PC-3 (cell line): ENCODE measurements at regions not wholly inside any gene's neighbourhood (a gene's known extent, or its start where the extent isn't known, plus 50 kb on each side); places are given as distances from the start of the nearest gene placed in this dataset.

Experiments
- ATAC-seq: fragments of 200-7000 bp; cut with Tn5 transposase; 2 replicates; pipeline ENCODE4 v1.9.1; 2020; ENCODE audit warnings: mild to moderate bottlenecking, moderate library complexity
- BruUV-seq: library from RNA; stranded (reverse); fragments of 400-500 nt; replicated peaks from 2 replicates; lab custom pipeline; 2021; lab: Mats Ljungman, UMichigan
- CTCF ChIA-PET: fragments of 300-600 bp; sonication (Branson Sonifier 250); formaldehyde crosslinking; loops from one replicate; lab custom pipeline; 2022; ENCODE audit warnings: antibody characterized with exemption; lab: Charles Lee
- POLR2A ChIA-PET: fragments of 300-600 bp; sonication (Branson Sonifier 250); formaldehyde crosslinking; loops from one replicate; lab custom pipeline; 2022; ENCODE audit warnings: antibody characterized with exemption; ENCODE audit not compliant: unreplicated experiment; lab: Charles Lee
- DNase-seq: peaks from one replicate; pipeline ENCODE4 v3.0.0-alpha.2; 2015
- H2AFZ ChIP-seq: fragments of 300-600 bp; sonication (generic); 2 replicates; pipeline ENCODE4 v1.6.0; 2016; ENCODE audit warnings: antibody characterized with exemption, low read length
- H3F3A ChIP-seq: fragments of 300-600 bp; sonication (generic); one replicate; pipeline ENCODE4 v1.6.0; 2017; ENCODE audit warnings: antibody characterized with exemption, low read length, control low read depth, mild to moderate bottlenecking; ENCODE audit not compliant: unreplicated experiment
- H3K27ac ChIP-seq: fragments of 300-600 bp; sonication (generic); 2 replicates; pipeline ENCODE4 v1.5.1; 2016; ENCODE audit warnings: mild to moderate bottlenecking, low read length
- H3K27me3 ChIP-seq: fragments of 300-600 bp; sonication (generic); 2 replicates; pipeline ENCODE4 v1.6.1; 2016; ENCODE audit warnings: low read length, mixed read lengths
- H3K36me3 ChIP-seq: fragments of 300-600 bp; sonication (generic); 2 replicates; pipeline ENCODE4 v1.6.1; 2016; ENCODE audit warnings: low read depth, mixed run types, low read length, mixed read lengths
- H3K4me1 ChIP-seq: fragments of 300-600 bp; sonication (generic); 2 replicates; pipeline ENCODE4 v1.5.1; 2016; ENCODE audit warnings: low read length; ENCODE audit not compliant: insufficient read depth
- H3K4me2 ChIP-seq: fragments of 300-600 bp; sonication (generic); 2 replicates; pipeline ENCODE4 v1.6.0; 2016; ENCODE audit warnings: low read length
- H3K4me3 ChIP-seq: fragments of 300-600 bp; sonication (generic); 2 replicates; pipeline ENCODE4 v1.5.1; 2016; ENCODE audit warnings: mild to moderate bottlenecking, low read length, mixed read lengths
- H3K79me2 ChIP-seq: fragments of 300-600 bp; sonication (generic); 2 replicates; pipeline ENCODE4 v1.6.1; 2017; ENCODE audit warnings: low read length, mixed read lengths
- H3K9ac ChIP-seq: fragments of 300-600 bp; sonication (generic); 2 replicates; pipeline ENCODE4 v1.6.0; 2016; ENCODE audit warnings: mild to moderate bottlenecking, low read length
- H3K9me2 ChIP-seq: fragments of 300-600 bp; sonication (generic); replicated peaks from 2 replicates; pipeline ENCODE4 v1.6.1; 2016; ENCODE audit warnings: mixed run types, low read length, mixed read lengths
- H3K9me3 ChIP-seq: fragments of 300-600 bp; sonication (generic); 2 replicates; pipeline ENCODE4 v1.6.1; 2016; ENCODE audit warnings: low read length, mixed read lengths
- H4K20me1 ChIP-seq: fragments of 300-600 bp; sonication (generic); 2 replicates; pipeline ENCODE4 v1.6.1; 2016; ENCODE audit warnings: low read length, mixed read lengths
- EZH2 ChIP-seq: fragments of 300-600 bp; sonication (generic); IDR thresholded peaks from one replicate; pipeline ENCODE4 v1.6.1; 2017; ENCODE audit warnings: antibody characterized with exemption, mild to moderate bottlenecking, low read length; ENCODE audit not compliant: unreplicated experiment
- EZH2phosphoT487 ChIP-seq: fragments of 300-600 bp; sonication (generic); IDR thresholded peaks from 2 replicates; pipeline ENCODE4 v1.6.1; 2018; ENCODE audit warnings: mild to moderate bottlenecking, antibody characterized with exemption, low read length, borderline replicate concordance
- intact Hi-C: fragments of 100-400 bp; cut with micrococcal nuclease; formaldehyde crosslinking; loops from 2 replicates; pipeline ENCODE4 v1.9.0; 2023
- TF ChIP-seq, protein P1 (sequence below): fragments of 300-600 bp; sonication (generic); conservative IDR thresholded peaks from 2 replicates; pipeline ENCODE4 v1.5.1; 2017; ENCODE audit warnings: antibody characterized with exemption, low read depth, mild to moderate bottlenecking, low read length

DNA sequence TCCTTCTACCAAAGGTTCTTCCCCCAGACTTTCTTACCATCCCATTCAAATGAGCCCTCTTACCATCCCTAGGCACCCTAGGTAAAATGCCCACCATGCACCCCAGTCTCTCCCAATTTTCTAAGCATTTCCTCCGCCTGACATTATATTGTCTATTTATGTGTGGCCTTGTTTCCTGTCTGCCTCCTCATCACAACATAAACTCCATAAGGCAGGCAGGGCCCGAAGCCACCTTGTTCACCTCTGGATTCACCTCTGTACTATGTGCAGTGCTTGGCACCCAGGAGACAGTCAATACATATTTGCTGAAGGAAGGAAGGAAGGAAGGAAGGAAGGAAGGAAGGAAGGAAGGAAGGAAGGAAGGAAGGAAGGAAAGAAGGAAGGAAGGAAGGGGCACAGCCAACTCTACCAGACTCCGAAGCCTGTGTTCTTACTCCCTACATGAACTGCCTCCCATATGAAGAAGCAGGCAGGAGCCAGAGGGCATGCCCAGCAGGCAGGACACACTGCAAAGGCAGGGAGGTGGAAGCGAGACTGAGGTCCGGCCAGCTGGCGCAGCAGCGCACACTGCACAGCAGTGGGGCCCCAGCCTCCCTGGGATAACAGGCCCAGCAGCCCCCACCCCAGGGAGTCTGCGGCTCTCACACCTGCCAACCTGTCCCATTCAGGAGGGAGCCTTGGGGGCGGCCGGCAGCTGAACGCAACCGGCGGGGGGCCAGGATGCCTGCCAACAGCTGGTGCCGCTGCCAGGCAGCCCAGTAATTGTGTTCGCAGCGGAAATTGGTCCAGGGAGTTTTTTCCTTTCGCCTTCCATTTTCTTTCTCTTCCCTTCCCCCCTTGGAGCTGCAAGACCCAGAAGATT is 106.0 kb upstream of the LINGO1 start:
- H3F3A ChIP-seq = no peaks in the 10 kb centered on the region
- H3K79me2 ChIP-seq = no peaks in the 10 kb centered on the region
- DNase-seq (no peak), ATAC-seq (no peak)
- H3K36me3 ChIP-seq = no peaks in the 10 kb centered on the region
- no peak overlapping the region for H3K9ac ChIP-seq
- peaks cover 56% of the 10 kb centered on the region for H3K27me3 ChIP-seq
- CTCF ChIA-PET = no interaction called here
- POLR2A ChIA-PET = no interaction called here
- no peaks in the 10 kb centered on the region for H3K4me1 ChIP-seq
- H3K9me3 ChIP-seq = no peaks in the 10 kb centered on the region
- BruUV-seq = no TSS peak
- no peak overlapping the region for H3K4me3 ChIP-seq
- no peak overlapping the region for H3K27ac ChIP-seq
- TF ChIP-seq EZH2 = no peak
- H2AFZ ChIP-seq = no peak overlapping the region
- no peaks in the 10 kb centered on the region for H3K9me2 ChIP-seq
- intact Hi-C loops = no loop called here
- H4K20me1 ChIP-seq = no peaks in the 10 kb centered on the region
- H3K4me2 ChIP-seq = no peak overlapping the region

DNA sequence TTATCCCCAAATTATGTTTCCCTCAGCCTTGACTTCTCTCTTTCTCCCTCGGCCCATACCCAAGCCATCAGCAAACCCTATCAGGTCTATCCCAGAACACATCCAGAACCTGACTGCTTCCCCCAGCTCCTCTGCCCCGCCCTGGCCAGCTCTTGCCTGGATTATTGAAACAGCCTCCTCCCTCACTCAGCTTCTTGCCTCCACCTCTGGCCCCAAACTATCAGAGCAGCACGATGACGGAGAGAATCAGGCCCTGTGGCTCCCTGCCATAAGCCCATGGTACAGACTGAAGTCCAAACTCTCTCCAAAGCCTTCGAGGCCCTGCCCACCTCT is 105.3 kb upstream of the LINGO1 start:
- Histone ChIP-seq H3K9me3 (no peaks in the 10 kb centered on the region), H3K9ac (no peak overlapping the region), H3K79me2 (no peaks in the 10 kb centered on the region), H3F3A (no peaks in the 10 kb centered on the region), H3K9me2 (no peaks in the 10 kb centered on the region), H3K36me3 (no peaks in the 10 kb centered on the region), H2AFZ (no peak overlapping the region), H3K4me1 (no peaks in the 10 kb centered on the region), H3K4me2 (no peak overlapping the region), H3K27me3 (peaks cover 56% of the 10 kb centered on the region), H4K20me1 (no peaks in the 10 kb centered on the region), H3K27ac (no peak overlapping the region), H3K4me3 (no peak overlapping the region)
- ChIA-PET POLR2A (no interaction called here), CTCF (no interaction called here)
- no TSS peak for BruUV-seq
- intact Hi-C loops = no loop called here
- TF ChIP-seq EZH2 (no peak), EZH2phosphoT487 (no peak)
- TF ChIP-seq, protein P1, sequence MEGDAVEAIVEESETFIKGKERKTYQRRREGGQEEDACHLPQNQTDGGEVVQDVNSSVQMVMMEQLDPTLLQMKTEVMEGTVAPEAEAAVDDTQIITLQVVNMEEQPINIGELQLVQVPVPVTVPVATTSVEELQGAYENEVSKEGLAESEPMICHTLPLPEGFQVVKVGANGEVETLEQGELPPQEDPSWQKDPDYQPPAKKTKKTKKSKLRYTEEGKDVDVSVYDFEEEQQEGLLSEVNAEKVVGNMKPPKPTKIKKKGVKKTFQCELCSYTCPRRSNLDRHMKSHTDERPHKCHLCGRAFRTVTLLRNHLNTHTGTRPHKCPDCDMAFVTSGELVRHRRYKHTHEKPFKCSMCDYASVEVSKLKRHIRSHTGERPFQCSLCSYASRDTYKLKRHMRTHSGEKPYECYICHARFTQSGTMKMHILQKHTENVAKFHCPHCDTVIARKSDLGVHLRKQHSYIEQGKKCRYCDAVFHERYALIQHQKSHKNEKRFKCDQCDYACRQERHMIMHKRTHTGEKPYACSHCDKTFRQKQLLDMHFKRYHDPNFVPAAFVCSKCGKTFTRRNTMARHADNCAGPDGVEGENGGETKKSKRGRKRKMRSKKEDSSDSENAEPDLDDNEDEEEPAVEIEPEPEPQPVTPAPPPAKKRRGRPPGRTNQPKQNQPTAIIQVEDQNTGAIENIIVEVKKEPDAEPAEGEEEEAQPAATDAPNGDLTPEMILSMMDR = no peak
- ATAC-seq (no peak), DNase-seq (no peak)

DNA sequence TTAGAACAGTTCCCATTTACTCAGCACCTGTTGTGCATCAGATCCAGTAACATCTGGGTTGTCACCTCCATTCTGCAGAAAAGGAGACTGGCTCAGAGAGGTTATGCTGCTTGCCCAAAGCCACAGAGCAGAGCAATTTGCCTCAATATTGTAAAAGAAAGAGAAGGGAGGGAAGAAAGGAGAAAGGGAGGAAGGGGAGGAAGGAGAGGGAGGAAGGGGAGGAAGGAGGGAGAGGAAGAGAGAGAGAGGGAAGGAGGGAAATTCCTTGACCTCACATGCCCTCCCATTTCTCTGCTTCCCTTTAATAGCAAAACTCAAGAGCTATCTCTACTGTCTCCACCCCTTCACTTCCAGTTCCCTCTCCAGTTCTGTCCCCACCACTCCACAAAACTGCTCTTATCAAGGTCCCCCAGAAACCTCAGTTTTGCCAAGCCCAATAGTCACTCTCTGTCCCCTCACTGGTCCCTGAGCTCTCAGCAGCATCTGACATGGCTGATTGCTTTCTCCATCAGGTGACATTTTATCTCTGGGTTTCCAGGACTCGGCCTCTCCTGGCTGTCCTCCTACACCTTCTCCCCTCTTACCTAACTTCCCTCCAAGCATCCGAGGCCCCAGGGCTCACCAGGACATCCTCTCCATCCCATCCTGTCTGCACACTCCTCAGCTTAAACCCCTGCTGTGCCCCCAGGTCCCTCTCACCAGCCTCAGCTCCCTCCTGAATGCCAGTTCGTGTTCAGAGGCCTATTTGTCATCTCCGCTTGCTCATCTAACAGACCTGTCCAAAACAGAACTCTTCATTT is 104.7 kb upstream of the LINGO1 start:
- no peak overlapping the region for H3K27ac ChIP-seq
- TF ChIP-seq EZH2 = no peak
- TF ChIP-seq EZH2phosphoT487 = no peak
- TF ChIP-seq, protein P1 = no peak
- no peak overlapping the region for H3K4me2 ChIP-seq
- H3K9me2 ChIP-seq = no peaks in the 10 kb centered on the region
- H3K27me3 ChIP-seq = peaks cover 58% of the 10 kb centered on the region
- DNase-seq = no peak
- no peak overlapping the region for H3K4me3 ChIP-seq
- no peak overlapping the region for H3K9ac ChIP-seq
- intact Hi-C loops = no loop called here
- no peaks in the 10 kb centered on the region for H3K36me3 ChIP-seq
- no TSS peak for BruUV-seq
- no peaks in the 10 kb centered on the region for H3K79me2 ChIP-seq
- ChIA-PET CTCF (no interaction called here), POLR2A (no interaction called here)
- no peaks in the 10 kb centered on the region for H4K20me1 ChIP-seq
- no peak for ATAC-seq
- H3K9me3 ChIP-seq = no peaks in the 10 kb centered on the region
- H3K4me1 ChIP-seq = no peaks in the 10 kb centered on the region
- no peak overlapping the region for H2AFZ ChIP-seq
- no peaks in the 10 kb centered on the region for H3F3A ChIP-seq
